ENCODE measurements at regions not wholly inside any gene's neighbourhood (a gene's known extent, or its start where the extent isn't known, plus 50 kb on each side); places are given as distances from the start of the nearest gene placed in this dataset.

- intact Hi-C loops (cut with DNase I), result no loop called here
- H3K27ac ChIP-seq, result peak overlapping the region; percentile 86
- no peaks in the 10 kb centered on the region for H3K9me3 ChIP-seq
- peak overlapping the region in 1 of 2 donors; percentile 26 for H3K9ac ChIP-seq (ENCODE audit: low read depth in 2 of 2, low read length in 2 of 2)
- no peaks in the 10 kb centered on the region for H3K27me3 ChIP-seq
- TF ChIP-seq CTCF (IDR thresholded peaks at IDR 0.05), result no peak
- peaks cover 17% of the 10 kb centered on the region for H3K4me1 ChIP-seq
- no peak overlapping the region for H3K4me3 ChIP-seq
- no peaks in the 10 kb centered on the region for H3K36me3 ChIP-seq
- no peak for DNase-seq
Measured at GRCh38 chr2:109694190-109694589, 80.0 kb downstream of the SOWAHC start.

- no peak overlapping the region for H3K9ac ChIP-seq (ENCODE audit: low read depth in 2 of 2, low read length in 2 of 2)
- no peaks in the 10 kb centered on the region for H3K36me3 ChIP-seq
- DNase-seq, result no peak
- intact Hi-C loops (cut with DNase I), result no loop called here
- H3K27ac ChIP-seq, result no peak overlapping the region
- H3K4me1 ChIP-seq, result peaks cover 16% of the 10 kb centered on the region
- no peak overlapping the region for H3K4me3 ChIP-seq
- H3K27me3 ChIP-seq, result no peaks in the 10 kb centered on the region
- no peak for TF ChIP-seq CTCF (IDR thresholded peaks at IDR 0.05)
- no peaks in the 10 kb centered on the region for H3K9me3 ChIP-seq
Measured at GRCh38 chr2:109695290-109695689, 81.1 kb downstream of the SOWAHC start.

- TF ChIP-seq CTCF (IDR thresholded peaks at IDR 0.05), result no peak
- Histone ChIP-seq H3K27me3 (no peaks in the 10 kb centered on the region), H3K4me3 (no peak overlapping the region), H3K36me3 (no peaks in the 10 kb centered on the region), H3K9me3 (no peaks in the 10 kb centered on the region), H3K27ac (peak overlapping the region; percentile 85), H3K9ac (ENCODE audit: low read depth in 2 of 2, low read length in 2 of 2) (peak overlapping the region in 1 of 2 donors; percentile 78), H3K4me1 (peaks cover 7% of the 10 kb centered on the region)
- intact Hi-C loops (cut with DNase I), result no loop called here
- DNase-seq, result peak; percentile 62
Measured at GRCh38 chr2:109699646-109700045, 85.5 kb downstream of the SOWAHC start.

- intact Hi-C loops (cut with DNase I), result no loop called here
- H3K27ac ChIP-seq, result peak overlapping the region; percentile 85
- H3K9me3 ChIP-seq, result no peaks in the 10 kb centered on the region
- H3K27me3 ChIP-seq, result no peaks in the 10 kb centered on the region
- DNase-seq, result no peak
- no peak for TF ChIP-seq CTCF (IDR thresholded peaks at IDR 0.05)
- peak overlapping the region in 1 of 2 donors; percentile 78 for H3K9ac ChIP-seq (ENCODE audit: low read depth in 2 of 2, low read length in 2 of 2)
- H3K4me1 ChIP-seq, result peaks cover 7% of the 10 kb centered on the region
- no peak overlapping the region for H3K4me3 ChIP-seq
- no peaks in the 10 kb centered on the region for H3K36me3 ChIP-seq
Measured at GRCh38 chr2:109700680-109701274, 86.6 kb downstream of the SOWAHC start.

- intact Hi-C loops (cut with DNase I), result no loop called here
Measured at GRCh38 chr2:109701362-109701761, 87.2 kb downstream of the SOWAHC start.

More at GRCh38 chr2:109701362-109701761, 87.2 kb downstream of the SOWAHC start:
- H3K27ac ChIP-seq, result no peak overlapping the region
- H3K9me3 ChIP-seq, result no peaks in the 10 kb centered on the region
- no peaks in the 10 kb centered on the region for H3K36me3 ChIP-seq
- DNase-seq, result no peak
- H3K9ac ChIP-seq (ENCODE audit: low read depth in 2 of 2, low read length in 2 of 2), result no peak overlapping the region
- H3K27me3 ChIP-seq, result no peaks in the 10 kb centered on the region
- TF ChIP-seq CTCF (IDR thresholded peaks at IDR 0.05), result no peak
- peaks cover 7% of the 10 kb centered on the region for H3K4me1 ChIP-seq
- H3K4me3 ChIP-seq, result no peak overlapping the region

All from colonic mucosa (tissue), 4 donors.